ENCODE measurements at regions not wholly inside any gene's neighbourhood (a gene's known extent, or its start where the extent isn't known, plus 50 kb on each side); places are given as distances from the start of the nearest gene placed in this dataset.

GRCh38 chr4:138513535-138513934 is 271.4 kb upstream of the SLC7A11 start:
- Mint-ChIP-seq H3K27me3 (ENCODE audit: unreplicated experiment) (no peaks in the 10 kb centered on the region), H3K4me1 (ENCODE audit: low read depth, unreplicated experiment) (no peaks in the 10 kb centered on the region), H3K27ac (ENCODE audit: unreplicated experiment) (no peak overlapping the region), H3K9me3 (ENCODE audit: low read depth, unreplicated experiment) (no peaks in the 10 kb centered on the region), H3K4me3 (ENCODE audit: low read depth, unreplicated experiment) (no peak overlapping the region), H3K36me3 (ENCODE audit: insufficient read depth, unreplicated experiment) (no peaks in the 10 kb centered on the region)
- no peak for DNase-seq
- intact Hi-C loops (cut with micrococcal nuclease; ENCODE audit: unreplicated experiment) = no loop called here
- CTCF ChIA-PET = no interaction called here
- BruUV-seq (replicated peaks) = no TSS peak
- no peak for TF ChIP-seq CTCF (IDR thresholded peaks at IDR 0.05; ENCODE audit: unreplicated experiment)

- CTCF ChIA-PET = no interaction called here
- H3K27me3 Mint-ChIP-seq (ENCODE audit: unreplicated experiment) = no peaks in the 10 kb centered on the region
- H3K9me3 Mint-ChIP-seq (ENCODE audit: low read depth, unreplicated experiment) = no peaks in the 10 kb centered on the region
- no peak overlapping the region for H3K4me3 Mint-ChIP-seq (ENCODE audit: low read depth, unreplicated experiment)
- no peaks in the 10 kb centered on the region for H3K36me3 Mint-ChIP-seq (ENCODE audit: insufficient read depth, unreplicated experiment)
- peaks cover 1% of the 10 kb centered on the region for H3K4me1 Mint-ChIP-seq (ENCODE audit: low read depth, unreplicated experiment)
- no peak for TF ChIP-seq CTCF (IDR thresholded peaks at IDR 0.05; ENCODE audit: unreplicated experiment)
- intact Hi-C loops (cut with micrococcal nuclease; ENCODE audit: unreplicated experiment) = no loop called here
- BruUV-seq (replicated peaks) = no TSS peak
- no peak for DNase-seq
- no peak overlapping the region for H3K27ac Mint-ChIP-seq (ENCODE audit: unreplicated experiment)
Measured at GRCh38 chr4:138512756-138513155, 270.6 kb upstream of the SLC7A11 start.

- DNase-seq = no peak
- H3K27me3 Mint-ChIP-seq (ENCODE audit: unreplicated experiment) = no peaks in the 10 kb centered on the region
- no peaks in the 10 kb centered on the region for H3K9me3 Mint-ChIP-seq (ENCODE audit: low read depth, unreplicated experiment)
- peaks cover 9% of the 10 kb centered on the region for H3K4me1 Mint-ChIP-seq (ENCODE audit: low read depth, unreplicated experiment)
- no peak overlapping the region for H3K4me3 Mint-ChIP-seq (ENCODE audit: low read depth, unreplicated experiment)
- intact Hi-C loops (cut with micrococcal nuclease; ENCODE audit: unreplicated experiment) = no loop called here
- CTCF ChIA-PET = no interaction called here
- H3K27ac Mint-ChIP-seq (ENCODE audit: unreplicated experiment) = no peak overlapping the region
- H3K36me3 Mint-ChIP-seq (ENCODE audit: insufficient read depth, unreplicated experiment) = no peaks in the 10 kb centered on the region
- TF ChIP-seq CTCF (IDR thresholded peaks at IDR 0.05; ENCODE audit: unreplicated experiment) = no peak
- BruUV-seq (replicated peaks) = no TSS peak
Measured at GRCh38 chr4:138510053-138510452, 267.9 kb upstream of the SLC7A11 start.

GRCh38 chr4:138509346-138509745 is 267.2 kb upstream of the SLC7A11 start:
- Mint-ChIP-seq H3K9me3 (ENCODE audit: low read depth, unreplicated experiment) (no peaks in the 10 kb centered on the region), H3K36me3 (ENCODE audit: insufficient read depth, unreplicated experiment) (no peaks in the 10 kb centered on the region), H3K27me3 (ENCODE audit: unreplicated experiment) (no peaks in the 10 kb centered on the region), H3K4me3 (ENCODE audit: low read depth, unreplicated experiment) (no peak overlapping the region), H3K4me1 (ENCODE audit: low read depth, unreplicated experiment) (peaks cover 9% of the 10 kb centered on the region), H3K27ac (ENCODE audit: unreplicated experiment) (no peak overlapping the region)
- TF ChIP-seq CTCF (IDR thresholded peaks at IDR 0.05; ENCODE audit: unreplicated experiment) = no peak
- CTCF ChIA-PET = no interaction called here
- no TSS peak for BruUV-seq (replicated peaks)
- intact Hi-C loops (cut with micrococcal nuclease; ENCODE audit: unreplicated experiment) = no loop called here
- no peak for DNase-seq

- Mint-ChIP-seq H3K27ac (ENCODE audit: unreplicated experiment) (no peak overlapping the region), H3K4me3 (ENCODE audit: low read depth, unreplicated experiment) (no peak overlapping the region), H3K36me3 (ENCODE audit: insufficient read depth, unreplicated experiment) (no peaks in the 10 kb centered on the region), H3K4me1 (ENCODE audit: low read depth, unreplicated experiment) (peaks cover 9% of the 10 kb centered on the region), H3K9me3 (ENCODE audit: low read depth, unreplicated experiment) (no peaks in the 10 kb centered on the region), H3K27me3 (ENCODE audit: unreplicated experiment) (no peaks in the 10 kb centered on the region)
- no TSS peak for BruUV-seq (replicated peaks)
- CTCF ChIA-PET = no interaction called here
- intact Hi-C loops (cut with micrococcal nuclease; ENCODE audit: unreplicated experiment) = no loop called here
- DNase-seq = no peak
- TF ChIP-seq CTCF (IDR thresholded peaks at IDR 0.05; ENCODE audit: unreplicated experiment) = no peak
Measured at GRCh38 chr4:138507522-138507921, 265.4 kb upstream of the SLC7A11 start.

All from Calu3 (cell line).